ENCODE measurements at regions not wholly inside any gene's neighbourhood (a gene's known extent, or its start where the extent isn't known, plus 50 kb on each side); places are given as distances from the start of the nearest gene placed in this dataset.
A peak's percentile ranks its signal among the peaks of the same experiment; 100 is the strongest.

DNA sequence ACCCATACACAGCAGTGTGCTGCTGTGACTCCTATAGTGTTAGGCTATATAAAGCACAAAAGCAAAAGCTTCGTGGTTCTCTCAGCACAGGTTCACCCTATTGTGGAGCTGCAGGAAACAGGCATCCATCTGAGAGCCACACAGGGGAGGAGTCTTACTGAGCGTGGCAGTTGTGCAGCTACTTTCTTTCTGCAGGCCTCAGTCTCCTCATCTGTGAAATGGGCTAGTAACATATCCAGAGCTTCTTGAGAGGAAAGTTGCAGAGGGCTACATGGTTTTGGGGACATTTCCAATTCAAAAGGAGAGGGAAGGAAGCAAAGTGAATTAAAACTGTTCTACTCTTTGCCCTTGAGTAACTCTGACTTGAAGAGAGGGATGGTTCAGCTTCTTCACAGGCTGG lies 142.0 kb downstream of the FOXD2 start:
- ChIA-PET POLR2A (ENCODE audit: low non-redundant PET) (no interaction called here), CTCF (interaction anchor here (0.7 to 1.0 kb wide), 2 partner anchors 10 to 51 kb away, joined by 3 read pairs; no protein-coding TSS in a partner anchor)
- H3K27ac ChIP-seq = no peak overlapping the region
- DNase-seq (ENCODE audit: low spot score) = no peak
- TF ChIP-seq, protein P1, sequence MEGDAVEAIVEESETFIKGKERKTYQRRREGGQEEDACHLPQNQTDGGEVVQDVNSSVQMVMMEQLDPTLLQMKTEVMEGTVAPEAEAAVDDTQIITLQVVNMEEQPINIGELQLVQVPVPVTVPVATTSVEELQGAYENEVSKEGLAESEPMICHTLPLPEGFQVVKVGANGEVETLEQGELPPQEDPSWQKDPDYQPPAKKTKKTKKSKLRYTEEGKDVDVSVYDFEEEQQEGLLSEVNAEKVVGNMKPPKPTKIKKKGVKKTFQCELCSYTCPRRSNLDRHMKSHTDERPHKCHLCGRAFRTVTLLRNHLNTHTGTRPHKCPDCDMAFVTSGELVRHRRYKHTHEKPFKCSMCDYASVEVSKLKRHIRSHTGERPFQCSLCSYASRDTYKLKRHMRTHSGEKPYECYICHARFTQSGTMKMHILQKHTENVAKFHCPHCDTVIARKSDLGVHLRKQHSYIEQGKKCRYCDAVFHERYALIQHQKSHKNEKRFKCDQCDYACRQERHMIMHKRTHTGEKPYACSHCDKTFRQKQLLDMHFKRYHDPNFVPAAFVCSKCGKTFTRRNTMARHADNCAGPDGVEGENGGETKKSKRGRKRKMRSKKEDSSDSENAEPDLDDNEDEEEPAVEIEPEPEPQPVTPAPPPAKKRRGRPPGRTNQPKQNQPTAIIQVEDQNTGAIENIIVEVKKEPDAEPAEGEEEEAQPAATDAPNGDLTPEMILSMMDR (conservative IDR thresholded peaks at IDR 0.05; ENCODE audit: low read depth) = no peak

DNA sequence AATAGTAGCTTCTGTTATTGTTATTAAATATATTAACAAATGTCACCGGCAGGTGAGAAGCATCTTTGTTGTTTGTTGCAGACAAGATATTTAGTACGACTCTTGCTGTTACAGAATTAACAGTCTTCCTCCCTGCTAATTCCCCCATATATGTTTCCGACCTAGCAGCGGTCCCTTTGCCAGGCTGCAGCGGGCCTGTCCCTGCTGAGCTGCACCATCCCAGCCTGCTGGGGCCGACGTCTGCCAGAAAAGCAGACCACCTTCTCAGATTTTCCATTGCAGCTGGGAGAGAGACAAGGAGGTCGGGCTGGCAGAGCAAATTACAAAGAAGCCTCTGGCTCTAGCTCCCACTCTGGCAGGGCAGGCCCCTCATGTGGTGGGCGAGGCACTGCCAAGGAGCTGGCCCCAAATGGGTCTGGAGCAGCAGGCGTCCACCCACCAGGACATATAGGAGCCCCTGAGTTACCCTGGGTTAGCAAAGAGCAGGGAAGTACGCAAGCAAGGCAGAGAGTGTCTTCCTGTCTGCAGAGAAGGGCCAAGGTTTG lies 142.7 kb downstream of the FOXD2 start:
- CTCF ChIA-PET = interaction anchor here (0.7 to 1.0 kb wide), 3 partner anchors 10 to 145 kb away, joined by 3 read pairs; no protein-coding TSS in a partner anchor
- POLR2A ChIA-PET (ENCODE audit: low non-redundant PET) = no interaction called here
- DNase-seq (ENCODE audit: low spot score) = no peak
- TF ChIP-seq, protein P1 (conservative IDR thresholded peaks at IDR 0.05; ENCODE audit: low read depth) = no peak
- H3K27ac ChIP-seq = no peak overlapping the region

DNA sequence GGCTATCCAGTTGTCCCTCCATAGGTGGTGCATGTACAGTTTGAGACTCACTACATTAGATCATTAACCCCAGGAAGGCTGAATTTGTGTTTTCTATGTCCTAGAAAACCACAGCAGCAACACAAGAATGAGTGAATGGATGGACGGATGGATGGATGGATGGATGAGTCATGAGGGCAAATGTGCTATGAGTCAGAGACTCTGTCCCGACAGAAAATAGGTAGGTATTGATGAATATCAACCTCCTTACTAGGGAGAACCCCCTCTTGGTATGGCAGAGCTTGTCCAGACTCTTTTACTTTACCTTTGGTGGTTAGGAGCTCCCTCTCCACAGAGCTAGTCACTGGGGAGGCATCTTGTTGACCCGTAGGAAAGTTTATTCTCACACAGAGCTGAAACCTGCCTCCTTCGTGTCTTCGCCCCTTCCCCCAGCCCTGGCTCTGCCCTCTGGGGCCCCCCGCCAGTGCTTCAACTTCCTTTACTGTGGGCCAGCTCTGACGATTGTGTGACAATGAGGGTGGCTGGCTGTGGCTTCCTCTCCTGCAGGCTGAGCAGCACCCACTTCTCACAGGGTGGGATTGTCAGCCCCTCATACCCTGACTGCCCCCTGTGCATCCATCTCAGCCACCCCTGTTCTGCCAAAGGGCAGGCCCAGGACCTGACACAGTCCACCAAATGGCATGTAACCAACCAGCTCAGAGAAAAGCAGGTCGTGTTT lies 145.2 kb downstream of the FOXD2 start:
- ChIA-PET CTCF (interaction anchor here (0.6 kb wide), 1 partner anchor 18 kb away, joined by 3 read pairs; no protein-coding TSS in a partner anchor), POLR2A (ENCODE audit: low non-redundant PET) (interaction anchor here (0.6 kb wide), 1 partner anchor 43 kb away, joined by 3 read pairs; no protein-coding TSS in a partner anchor)
- TF ChIP-seq, protein P1 (conservative IDR thresholded peaks at IDR 0.05; ENCODE audit: low read depth) = no peak
- peak; percentile 60 for DNase-seq (ENCODE audit: low spot score)
- no peak overlapping the region for H3K27ac ChIP-seq

DNA sequence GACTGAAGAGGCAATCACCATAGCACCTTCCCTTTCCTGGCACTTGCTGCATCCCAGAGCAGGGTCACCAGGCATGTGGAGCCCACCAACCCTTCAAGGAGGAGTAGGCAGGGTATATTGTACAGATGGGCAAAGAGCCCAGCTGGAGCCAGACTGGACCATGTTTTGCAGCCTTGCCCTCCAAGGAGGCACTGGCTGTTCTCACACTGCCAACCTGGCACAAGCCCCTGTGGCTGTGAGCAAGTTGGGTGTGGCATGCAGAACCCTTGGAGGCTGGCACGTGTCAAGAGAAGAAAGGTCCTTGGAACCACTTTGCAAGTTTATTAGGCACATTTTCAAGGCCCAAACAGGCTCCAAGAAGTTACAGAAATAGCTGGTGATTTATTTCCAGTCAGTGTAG lies 146.4 kb downstream of the FOXD2 start:
- CTCF ChIA-PET = no interaction called here

DNA sequence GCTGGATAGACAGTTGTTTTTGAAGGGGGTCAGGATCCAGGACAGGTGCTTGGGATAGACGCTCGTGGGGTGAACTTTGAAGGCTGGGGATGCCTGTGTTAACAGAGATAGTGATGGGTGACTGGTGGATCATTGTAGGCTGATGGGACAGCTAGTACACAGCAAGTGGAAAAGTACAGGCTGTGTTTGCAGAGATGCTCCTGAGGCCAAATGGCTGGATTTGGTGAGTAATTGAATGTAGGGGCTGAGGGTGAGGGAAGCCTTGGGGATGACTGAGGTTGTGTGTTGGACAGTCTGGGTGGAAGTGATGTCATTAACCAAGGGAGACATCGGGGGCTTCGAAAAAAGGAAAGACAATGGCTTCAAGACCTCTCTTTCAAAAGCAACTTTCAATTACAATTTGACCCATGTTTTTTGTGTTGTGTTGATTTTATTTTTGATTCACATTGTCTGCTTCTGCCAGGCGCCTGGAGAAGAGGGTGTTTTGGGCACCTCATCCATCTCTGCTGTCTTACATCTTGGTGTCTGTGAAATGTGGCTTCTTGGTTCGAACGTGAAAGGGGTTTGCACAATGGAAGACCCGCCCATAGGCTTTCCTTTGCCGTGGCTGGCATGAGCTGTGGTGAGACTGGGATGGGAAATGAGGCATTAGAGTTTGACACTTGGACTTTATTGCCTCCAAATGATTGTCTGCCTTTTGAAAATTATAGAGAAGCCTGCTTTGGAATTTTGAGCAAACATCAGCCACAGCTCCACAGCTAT lies 147.5 kb downstream of the FOXD2 start:
- CTCF ChIA-PET = no interaction called here
- DNase-seq (ENCODE audit: low spot score) = no peak
- TF ChIP-seq, protein P1 (conservative IDR thresholded peaks at IDR 0.05; ENCODE audit: low read depth) = no peak

More for the DNA sequence above, 146.4 kb downstream of the FOXD2 start:
- H3K27ac ChIP-seq = no peak overlapping the region
- POLR2A ChIA-PET (ENCODE audit: low non-redundant PET) = interaction anchor here (0.6 kb wide), 1 partner anchor 972 kb away, joined by 7 read pairs; no protein-coding TSS in a partner anchor
- TF ChIP-seq, protein P1 (conservative IDR thresholded peaks at IDR 0.05; ENCODE audit: low read depth) = no peak
- no peak for DNase-seq (ENCODE audit: low spot score)

DNA sequence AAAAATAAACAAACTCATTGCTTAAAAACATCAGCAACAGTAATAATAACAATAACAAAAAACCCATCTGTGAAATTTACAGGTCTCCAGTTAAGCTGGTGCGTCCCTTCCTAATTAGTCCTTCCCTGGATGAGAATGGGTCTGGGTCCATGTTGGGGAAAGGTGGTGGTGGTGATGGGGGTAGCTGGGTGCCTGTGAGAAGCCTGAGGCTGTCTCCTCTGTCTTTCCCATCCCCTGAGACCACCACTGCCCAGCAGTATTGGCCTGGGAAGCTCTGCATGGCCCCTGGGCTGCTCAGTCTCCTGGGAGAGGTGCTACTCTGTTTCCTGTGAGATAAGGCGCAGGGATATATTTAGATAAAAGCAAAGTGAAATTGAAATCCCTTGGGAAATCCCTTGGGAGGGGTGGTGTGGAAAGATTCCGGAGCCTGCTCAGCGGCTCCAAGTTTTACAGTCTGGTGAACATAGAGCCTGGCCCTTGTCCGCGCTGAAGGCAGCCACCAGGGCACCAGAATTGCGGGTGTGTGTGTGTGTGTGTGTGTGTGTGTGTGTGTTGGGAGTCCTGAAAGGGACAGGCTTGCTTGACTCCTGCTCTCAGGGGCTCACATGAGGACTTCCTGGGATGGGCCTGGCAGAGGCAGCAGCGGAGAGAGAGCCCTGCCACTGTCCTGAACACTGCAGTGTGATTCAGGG lies 150.2 kb downstream of the FOXD2 start:
- CTCF ChIA-PET = interaction anchor here (0.7 kb wide), 1 partner anchor 44 kb away, joined by 4 read pairs; no protein-coding TSS in a partner anchor
- TF ChIP-seq, protein P1 (conservative IDR thresholded peaks at IDR 0.05; ENCODE audit: low read depth) = no peak
- no peak for DNase-seq (ENCODE audit: low spot score)

More for the DNA sequence above, 147.5 kb downstream of the FOXD2 start:
- H3K27ac ChIP-seq = no peak overlapping the region
- POLR2A ChIA-PET (ENCODE audit: low non-redundant PET) = no interaction called here

More for the DNA sequence above, 150.2 kb downstream of the FOXD2 start:
- POLR2A ChIA-PET (ENCODE audit: low non-redundant PET) = no interaction called here
- H3K27ac ChIP-seq = no peak overlapping the region

Measured in RWPE1 (cell line).